ENCODE measurements at regions not wholly inside any gene's neighbourhood (a gene's known extent, or its start where the extent isn't known, plus 50 kb on each side); places are given as distances from the start of the nearest gene placed in this dataset.

DNA sequence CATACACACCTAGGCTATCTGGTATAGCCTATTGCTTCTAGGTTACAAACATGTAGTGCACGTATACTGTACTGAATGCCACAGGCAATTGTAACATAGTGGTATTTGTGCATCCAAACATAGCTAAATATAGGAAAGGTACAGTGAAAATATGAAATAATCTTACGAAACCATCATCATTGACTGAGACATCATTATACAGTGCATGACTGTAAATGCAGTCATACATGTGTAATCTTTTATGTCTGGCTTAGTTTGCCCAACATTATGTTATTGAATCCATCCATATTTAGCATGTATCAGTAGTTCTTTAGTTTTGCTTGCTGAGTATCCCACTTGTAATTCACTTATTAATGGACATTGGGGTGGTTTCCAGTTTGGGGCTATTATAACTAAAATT lies 124.9 kb downstream of the CYLD start:
- no peaks in the 10 kb centered on the region for H3K36me3 Mint-ChIP-seq (ENCODE audit: low read depth)
- H3K27ac Mint-ChIP-seq, result no peak overlapping the region
- TF ChIP-seq, protein P1, sequence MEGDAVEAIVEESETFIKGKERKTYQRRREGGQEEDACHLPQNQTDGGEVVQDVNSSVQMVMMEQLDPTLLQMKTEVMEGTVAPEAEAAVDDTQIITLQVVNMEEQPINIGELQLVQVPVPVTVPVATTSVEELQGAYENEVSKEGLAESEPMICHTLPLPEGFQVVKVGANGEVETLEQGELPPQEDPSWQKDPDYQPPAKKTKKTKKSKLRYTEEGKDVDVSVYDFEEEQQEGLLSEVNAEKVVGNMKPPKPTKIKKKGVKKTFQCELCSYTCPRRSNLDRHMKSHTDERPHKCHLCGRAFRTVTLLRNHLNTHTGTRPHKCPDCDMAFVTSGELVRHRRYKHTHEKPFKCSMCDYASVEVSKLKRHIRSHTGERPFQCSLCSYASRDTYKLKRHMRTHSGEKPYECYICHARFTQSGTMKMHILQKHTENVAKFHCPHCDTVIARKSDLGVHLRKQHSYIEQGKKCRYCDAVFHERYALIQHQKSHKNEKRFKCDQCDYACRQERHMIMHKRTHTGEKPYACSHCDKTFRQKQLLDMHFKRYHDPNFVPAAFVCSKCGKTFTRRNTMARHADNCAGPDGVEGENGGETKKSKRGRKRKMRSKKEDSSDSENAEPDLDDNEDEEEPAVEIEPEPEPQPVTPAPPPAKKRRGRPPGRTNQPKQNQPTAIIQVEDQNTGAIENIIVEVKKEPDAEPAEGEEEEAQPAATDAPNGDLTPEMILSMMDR (IDR thresholded peaks at IDR 0.05), result no peak
- no peak overlapping the region for H3K4me3 Mint-ChIP-seq
- H3K4me1 Mint-ChIP-seq, result peaks cover 21% of the 10 kb centered on the region
- no peak for DNase-seq
- H3K9me3 Mint-ChIP-seq, result peaks cover 15% of the 10 kb centered on the region
- no peaks in the 10 kb centered on the region for H3K27me3 Mint-ChIP-seq (ENCODE audit: low read depth, poor library complexity)

DNA sequence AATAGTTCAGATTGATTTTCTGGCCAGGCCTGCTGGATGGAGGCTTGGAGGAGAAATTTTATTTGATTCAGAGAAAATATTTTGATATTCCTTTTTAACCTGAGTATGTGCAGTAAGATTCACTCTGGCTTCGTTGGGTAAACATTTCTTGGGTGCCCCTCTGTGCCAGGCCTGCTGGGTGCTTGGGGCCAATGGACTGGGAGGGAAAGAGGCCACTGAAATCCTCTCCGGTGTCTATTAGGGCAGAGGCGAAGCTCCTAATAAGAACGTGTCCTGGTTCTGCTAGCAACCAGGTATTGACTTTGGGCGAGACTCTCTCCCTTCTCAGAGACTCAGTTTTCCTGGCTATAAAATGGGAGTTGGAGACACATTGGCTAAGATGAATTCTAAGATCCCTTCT lies 122.5 kb downstream of the CYLD start:
- peaks cover 35% of the 10 kb centered on the region for H3K4me1 Mint-ChIP-seq
- no peaks in the 10 kb centered on the region for H3K27me3 Mint-ChIP-seq (ENCODE audit: low read depth, poor library complexity)
- TF ChIP-seq, protein P1 (IDR thresholded peaks at IDR 0.05), result no peak
- H3K27ac Mint-ChIP-seq, result no peak overlapping the region
- no peaks in the 10 kb centered on the region for H3K36me3 Mint-ChIP-seq (ENCODE audit: low read depth)
- H3K9me3 Mint-ChIP-seq, result peaks cover 13% of the 10 kb centered on the region
- DNase-seq, result no peak
- H3K4me3 Mint-ChIP-seq, result no peak overlapping the region

DNA sequence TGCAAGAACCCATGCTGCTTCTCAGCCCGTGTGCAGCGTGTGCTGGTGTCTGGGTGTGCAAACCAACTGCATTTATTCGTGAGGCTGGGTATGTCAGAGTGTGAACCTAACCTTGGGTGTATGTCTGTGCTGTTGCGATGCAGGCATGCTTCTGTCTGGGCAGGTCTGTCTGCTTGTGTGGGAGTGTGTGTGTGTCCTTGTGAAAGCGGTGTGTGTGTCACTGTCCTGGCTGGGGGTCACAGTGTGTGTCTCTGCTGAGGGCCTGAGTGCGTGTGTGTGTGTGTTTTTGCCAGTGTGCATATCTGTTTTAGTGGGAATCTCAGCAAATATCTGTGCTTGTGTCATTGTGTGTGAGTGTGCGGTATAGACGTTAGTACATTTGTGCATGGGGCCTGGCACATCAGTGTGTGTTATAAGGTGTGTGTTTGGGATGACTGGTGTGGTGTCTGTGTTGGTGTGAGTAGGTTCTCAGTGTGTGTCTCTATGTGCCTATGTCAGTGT lies 121.8 kb downstream of the CYLD start:
- Mint-ChIP-seq H3K4me1 (peaks cover 35% of the 10 kb centered on the region), H3K4me3 (no peak overlapping the region), H3K27ac (peak overlapping the region; percentile 30), H3K27me3 (ENCODE audit: low read depth, poor library complexity) (no peaks in the 10 kb centered on the region), H3K36me3 (ENCODE audit: low read depth) (no peaks in the 10 kb centered on the region), H3K9me3 (peaks cover 11% of the 10 kb centered on the region)
- no peak for DNase-seq
- TF ChIP-seq, protein P1 (IDR thresholded peaks at IDR 0.05), result no peak

DNA sequence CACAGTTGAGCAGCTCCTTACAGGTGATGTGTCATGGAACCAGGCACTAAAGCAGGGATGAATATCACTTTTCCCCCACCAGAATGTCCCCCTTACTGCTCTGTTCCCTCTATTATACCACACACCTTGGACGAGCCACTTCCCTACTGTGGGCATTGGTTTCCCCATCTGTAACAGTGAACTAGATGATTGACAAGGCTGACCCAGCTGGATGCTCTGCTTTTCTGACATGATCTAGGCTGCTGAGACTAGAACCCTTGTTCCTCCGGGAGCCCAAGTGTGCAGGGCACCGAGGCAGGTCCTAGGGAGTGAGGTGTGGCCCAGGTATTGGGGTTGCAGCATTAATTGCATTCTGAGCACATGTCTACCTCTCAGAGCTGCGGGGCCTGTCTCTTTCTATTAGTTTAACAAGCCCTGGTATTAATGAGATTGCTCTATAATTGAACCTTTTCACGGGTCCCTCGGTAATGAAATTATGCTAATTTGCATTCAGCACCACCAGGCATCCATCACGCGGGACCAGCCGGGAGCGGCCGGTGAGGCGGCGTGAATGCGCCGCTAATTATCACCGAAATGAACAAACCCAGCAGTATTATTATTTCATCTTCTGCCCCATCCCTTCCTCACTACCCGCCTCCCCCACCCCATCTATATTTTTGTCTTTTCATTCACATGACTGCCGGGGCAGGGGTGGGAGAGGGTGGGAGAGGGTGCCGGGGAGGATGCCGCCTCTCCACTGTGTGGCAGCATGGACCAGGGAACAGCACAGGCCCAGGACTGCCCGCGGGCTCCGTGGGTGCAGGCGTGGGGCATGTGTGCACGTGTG lies 121.1 kb downstream of the CYLD start:
- Mint-ChIP-seq H3K4me3 (no peak overlapping the region), H3K9me3 (peaks cover 10% of the 10 kb centered on the region), H3K4me1 (peaks cover 35% of the 10 kb centered on the region), H3K27ac (no peak overlapping the region), H3K27me3 (ENCODE audit: low read depth, poor library complexity) (peaks cover 2% of the 10 kb centered on the region), H3K36me3 (ENCODE audit: low read depth) (no peaks in the 10 kb centered on the region)
- no peak for DNase-seq
- TF ChIP-seq, protein P1 (IDR thresholded peaks at IDR 0.05), result no peak

DNA sequence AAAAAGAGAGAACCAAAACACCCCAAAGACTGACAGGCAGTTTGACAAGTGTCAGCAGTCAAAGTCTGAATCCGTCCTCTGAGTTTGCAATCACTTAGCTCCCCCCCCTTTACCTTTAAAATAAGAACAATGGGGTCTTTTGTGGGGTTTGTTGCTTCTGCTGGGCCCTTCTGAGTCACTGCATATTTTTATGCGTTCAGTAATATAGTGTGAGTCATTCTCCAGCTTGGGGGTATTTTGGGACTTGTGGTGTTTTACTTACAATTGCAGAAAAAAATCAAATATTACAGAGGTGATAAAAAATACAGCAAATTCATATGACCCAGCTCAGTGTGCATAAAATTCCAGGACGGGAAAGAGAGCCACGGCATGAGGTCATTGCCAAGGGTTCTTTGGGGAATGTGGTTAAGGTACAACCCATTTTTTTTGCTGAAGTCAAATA lies 120.1 kb downstream of the CYLD start:
- Mint-ChIP-seq H3K27ac (no peak overlapping the region), H3K36me3 (ENCODE audit: low read depth) (no peaks in the 10 kb centered on the region), H3K4me1 (peaks cover 35% of the 10 kb centered on the region), H3K4me3 (no peak overlapping the region), H3K9me3 (no peaks in the 10 kb centered on the region), H3K27me3 (ENCODE audit: low read depth, poor library complexity) (peaks cover 3% of the 10 kb centered on the region)
- TF ChIP-seq, protein P1 (IDR thresholded peaks at IDR 0.05), result no peak
- DNase-seq, result no peak

DNA sequence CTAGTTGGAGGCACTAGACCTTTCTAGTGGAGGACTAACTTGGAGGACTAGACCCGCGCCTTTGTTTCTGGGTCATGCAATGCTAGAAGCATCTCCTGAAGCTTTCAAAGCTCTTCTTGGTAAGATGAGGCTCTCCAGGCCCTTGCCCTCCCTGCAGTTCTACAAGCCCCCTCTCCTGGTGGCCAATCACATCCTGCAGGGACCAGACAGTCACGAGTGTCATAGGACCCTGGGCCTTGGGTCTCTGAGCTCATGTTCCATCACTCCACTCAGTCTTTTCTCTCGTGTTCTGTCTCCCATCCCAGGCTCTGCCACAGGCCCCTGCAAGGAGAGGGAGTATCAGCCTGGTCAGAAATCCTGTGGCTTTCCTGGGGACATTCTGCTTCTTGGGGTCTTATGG lies 119.6 kb downstream of the CYLD start:
- TF ChIP-seq, protein P1 (IDR thresholded peaks at IDR 0.05), result no peak
- H3K27ac Mint-ChIP-seq, result no peak overlapping the region
- H3K27me3 Mint-ChIP-seq (ENCODE audit: low read depth, poor library complexity), result peaks cover 3% of the 10 kb centered on the region
- H3K36me3 Mint-ChIP-seq (ENCODE audit: low read depth), result no peaks in the 10 kb centered on the region
- no peak for DNase-seq
- peaks cover 35% of the 10 kb centered on the region for H3K4me1 Mint-ChIP-seq
- no peak overlapping the region for H3K4me3 Mint-ChIP-seq
- no peaks in the 10 kb centered on the region for H3K9me3 Mint-ChIP-seq

Data from nephron progenitor cell (in vitro differentiated cells).